ENCODE measurements at regions not wholly inside any gene's neighbourhood (a gene's known extent, or its start where the extent isn't known, plus 50 kb on each side); places are given as distances from the start of the nearest gene placed in this dataset.
"Not testable (repeated sequence)": the region's sequence is repeated elsewhere in the genome, so short reads cannot be mapped to it uniquely, and the experiment has no call there.

- no peak for TF ChIP-seq CTCF (IDR thresholded peaks at IDR 0.05)
- Mint-ChIP-seq H3K4me3 (ENCODE audit: unreplicated experiment) (no peak overlapping the region), H3K9me3 (ENCODE audit: unreplicated experiment) (peaks cover 35% of the 10 kb centered on the region), H3K27me3 (ENCODE audit: unreplicated experiment) (no peaks in the 10 kb centered on the region), H3K4me1 (ENCODE audit: unreplicated experiment) (no peaks in the 10 kb centered on the region), H3K36me3 (ENCODE audit: unreplicated experiment) (no peaks in the 10 kb centered on the region), H3K27ac (ENCODE audit: unreplicated experiment) (no peak overlapping the region)
- no peak for DNase-seq (ENCODE audit: extremely low spot score, unreplicated experiment)
Measured at GRCh38 chrX:142898164-142898563, 127.6 kb upstream of the SPANXN4 start.

GRCh38 chrX:142923201-142923600 lies 102.5 kb upstream of the SPANXN4 start:
- Mint-ChIP-seq H3K9me3 (ENCODE audit: unreplicated experiment) (peaks cover 43% of the 10 kb centered on the region), H3K4me1 (ENCODE audit: unreplicated experiment) (no peaks in the 10 kb centered on the region), H3K27ac (ENCODE audit: unreplicated experiment) (no peak overlapping the region), H3K27me3 (ENCODE audit: unreplicated experiment) (no peaks in the 10 kb centered on the region), H3K36me3 (ENCODE audit: unreplicated experiment) (no peaks in the 10 kb centered on the region), H3K4me3 (ENCODE audit: unreplicated experiment) (no peak overlapping the region)
- DNase-seq (ENCODE audit: extremely low spot score, unreplicated experiment): no peak
- TF ChIP-seq CTCF (IDR thresholded peaks at IDR 0.05): no peak

- no peaks in the 10 kb centered on the region for H3K4me1 Mint-ChIP-seq (ENCODE audit: unreplicated experiment)
- no peak overlapping the region for H3K4me3 Mint-ChIP-seq (ENCODE audit: unreplicated experiment)
- TF ChIP-seq CTCF (IDR thresholded peaks at IDR 0.05): no peak
- H3K36me3 Mint-ChIP-seq (ENCODE audit: unreplicated experiment): no peaks in the 10 kb centered on the region
- peaks cover 52% of the 10 kb centered on the region for H3K9me3 Mint-ChIP-seq (ENCODE audit: unreplicated experiment)
- DNase-seq (ENCODE audit: extremely low spot score, unreplicated experiment): no peak
- H3K27me3 Mint-ChIP-seq (ENCODE audit: unreplicated experiment): no peaks in the 10 kb centered on the region
- H3K27ac Mint-ChIP-seq (ENCODE audit: unreplicated experiment): no peak overlapping the region
Measured at GRCh38 chrX:142938793-142939192, 86.9 kb upstream of the SPANXN4 start.

- H3K27me3 Mint-ChIP-seq (ENCODE audit: unreplicated experiment); H3K4me3 Mint-ChIP-seq (ENCODE audit: unreplicated experiment); H3K4me1 Mint-ChIP-seq (ENCODE audit: unreplicated experiment); DNase-seq (ENCODE audit: extremely low spot score, unreplicated experiment); H3K36me3 Mint-ChIP-seq (ENCODE audit: unreplicated experiment); H3K27ac Mint-ChIP-seq (ENCODE audit: unreplicated experiment): not testable (repeated sequence)
- peaks cover 51% of the 10 kb centered on the region for H3K9me3 Mint-ChIP-seq (ENCODE audit: unreplicated experiment)
Measured at GRCh38 chrX:142972147-142972809, 53.5 kb upstream of the SPANXN4 start.
